ENCODE measurements at regions not wholly inside any gene's neighbourhood (a gene's known extent, or its start where the extent isn't known, plus 50 kb on each side); places are given as distances from the start of the nearest gene placed in this dataset.

GRCh38 chr6:102216232-102216631 is 822.7 kb downstream of the GRIK2 start:
- no peak for DNase-seq (ENCODE audit: low spot score)
- H3K27ac ChIP-seq (ENCODE audit: low read depth, low read length, poor library complexity, severe bottlenecking), result no peak overlapping the region
- TF ChIP-seq, protein P1, sequence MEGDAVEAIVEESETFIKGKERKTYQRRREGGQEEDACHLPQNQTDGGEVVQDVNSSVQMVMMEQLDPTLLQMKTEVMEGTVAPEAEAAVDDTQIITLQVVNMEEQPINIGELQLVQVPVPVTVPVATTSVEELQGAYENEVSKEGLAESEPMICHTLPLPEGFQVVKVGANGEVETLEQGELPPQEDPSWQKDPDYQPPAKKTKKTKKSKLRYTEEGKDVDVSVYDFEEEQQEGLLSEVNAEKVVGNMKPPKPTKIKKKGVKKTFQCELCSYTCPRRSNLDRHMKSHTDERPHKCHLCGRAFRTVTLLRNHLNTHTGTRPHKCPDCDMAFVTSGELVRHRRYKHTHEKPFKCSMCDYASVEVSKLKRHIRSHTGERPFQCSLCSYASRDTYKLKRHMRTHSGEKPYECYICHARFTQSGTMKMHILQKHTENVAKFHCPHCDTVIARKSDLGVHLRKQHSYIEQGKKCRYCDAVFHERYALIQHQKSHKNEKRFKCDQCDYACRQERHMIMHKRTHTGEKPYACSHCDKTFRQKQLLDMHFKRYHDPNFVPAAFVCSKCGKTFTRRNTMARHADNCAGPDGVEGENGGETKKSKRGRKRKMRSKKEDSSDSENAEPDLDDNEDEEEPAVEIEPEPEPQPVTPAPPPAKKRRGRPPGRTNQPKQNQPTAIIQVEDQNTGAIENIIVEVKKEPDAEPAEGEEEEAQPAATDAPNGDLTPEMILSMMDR (conservative IDR thresholded peaks at IDR 0.05; ENCODE audit: low read depth, low read length), result no peak
- TF ChIP-seq EZH2 (IDR thresholded peaks at IDR 0.05; ENCODE audit: borderline replicate concordance, low read depth, low read length, poor library complexity, severe bottlenecking), result no peak
- H3K4me3 ChIP-seq (ENCODE audit: low read depth, low read length, poor library complexity, severe bottlenecking), result no peak overlapping the region
- H3K27me3 ChIP-seq (replicated peaks; ENCODE audit: insufficient read depth, low read depth, low read length, poor library complexity), result no peaks in the 10 kb centered on the region
- no peaks in the 10 kb centered on the region for H3K36me3 ChIP-seq (ENCODE audit: insufficient read depth, low read length, poor library complexity, severe bottlenecking)
- BruUV-seq (replicated peaks), result no TSS peak
- intact Hi-C loops (cut with micrococcal nuclease; ENCODE audit: unreplicated experiment), result no loop called here
- POLR2A ChIA-PET (ENCODE audit: low non-redundant PET), result no interaction called here
- H3K9me3 ChIP-seq (ENCODE audit: low read depth, low read length, poor library complexity, severe bottlenecking), result no peaks in the 10 kb centered on the region
- CTCF ChIA-PET, result no interaction called here
- H3K4me1 ChIP-seq (ENCODE audit: insufficient read depth, low read length, poor library complexity, severe bottlenecking), result no peaks in the 10 kb centered on the region

DNA sequence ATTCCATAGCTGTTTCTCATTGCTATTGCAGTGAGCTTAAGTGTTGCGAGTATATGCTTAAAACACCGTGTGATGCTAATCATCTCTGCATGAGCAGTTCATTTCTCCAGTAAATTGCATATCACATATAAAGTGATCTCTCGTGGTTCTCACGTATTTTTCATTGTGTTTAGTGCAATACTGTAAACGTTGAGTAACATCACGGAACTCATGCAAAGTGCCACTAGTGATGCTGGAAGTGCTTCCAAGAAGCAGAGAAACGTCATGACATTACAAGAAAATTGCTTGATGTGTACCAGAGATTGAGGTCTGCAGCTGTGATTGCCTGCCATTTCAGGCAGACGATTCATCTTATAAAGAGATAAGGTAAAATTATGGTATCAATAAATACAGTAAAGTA is 830.4 kb downstream of the GRIK2 start:
- CTCF ChIA-PET, result no interaction called here

GRCh38 chr6:102229271-102229670 is 835.8 kb downstream of the GRIK2 start:
- no peak overlapping the region for H3K27ac ChIP-seq (ENCODE audit: low read depth, low read length, poor library complexity, severe bottlenecking)
- BruUV-seq (replicated peaks), result no TSS peak
- no peaks in the 10 kb centered on the region for H3K9me3 ChIP-seq (ENCODE audit: low read depth, low read length, poor library complexity, severe bottlenecking)
- intact Hi-C loops (cut with micrococcal nuclease; ENCODE audit: unreplicated experiment), result no loop called here
- H3K4me3 ChIP-seq (ENCODE audit: low read depth, low read length, poor library complexity, severe bottlenecking), result no peak overlapping the region
- no peaks in the 10 kb centered on the region for H3K4me1 ChIP-seq (ENCODE audit: insufficient read depth, low read length, poor library complexity, severe bottlenecking)
- CTCF ChIA-PET, result no interaction called here
- no peaks in the 10 kb centered on the region for H3K36me3 ChIP-seq (ENCODE audit: insufficient read depth, low read length, poor library complexity, severe bottlenecking)
- TF ChIP-seq, protein P1 (conservative IDR thresholded peaks at IDR 0.05; ENCODE audit: low read depth, low read length), result no peak
- no peaks in the 10 kb centered on the region for H3K27me3 ChIP-seq (replicated peaks; ENCODE audit: insufficient read depth, low read depth, low read length, poor library complexity)
- POLR2A ChIA-PET (ENCODE audit: low non-redundant PET), result no interaction called here
- peak; percentile 7 for DNase-seq (ENCODE audit: low spot score)

More for the DNA sequence above, 830.4 kb downstream of the GRIK2 start:
- no peak overlapping the region for H3K27ac ChIP-seq (ENCODE audit: low read depth, low read length, poor library complexity, severe bottlenecking)
- TF ChIP-seq, protein P1 (conservative IDR thresholded peaks at IDR 0.05; ENCODE audit: low read depth, low read length), result no peak
- no peak for TF ChIP-seq EZH2 (IDR thresholded peaks at IDR 0.05; ENCODE audit: borderline replicate concordance, low read depth, low read length, poor library complexity, severe bottlenecking)
- H3K36me3 ChIP-seq (ENCODE audit: insufficient read depth, low read length, poor library complexity, severe bottlenecking), result no peaks in the 10 kb centered on the region
- POLR2A ChIA-PET (ENCODE audit: low non-redundant PET), result no interaction called here
- no peak overlapping the region for H3K4me3 ChIP-seq (ENCODE audit: low read depth, low read length, poor library complexity, severe bottlenecking)
- intact Hi-C loops (cut with micrococcal nuclease; ENCODE audit: unreplicated experiment), result no loop called here
- H3K27me3 ChIP-seq (replicated peaks; ENCODE audit: insufficient read depth, low read depth, low read length, poor library complexity), result no peaks in the 10 kb centered on the region
- H3K9me3 ChIP-seq (ENCODE audit: low read depth, low read length, poor library complexity, severe bottlenecking), result no peaks in the 10 kb centered on the region
- BruUV-seq (replicated peaks), result no TSS peak
- DNase-seq (ENCODE audit: low spot score), result no peak
- H3K4me1 ChIP-seq (ENCODE audit: insufficient read depth, low read length, poor library complexity, severe bottlenecking), result no peaks in the 10 kb centered on the region

Data from A673 (cell line).